ENCODE measurements at regions not wholly inside any gene's neighbourhood (a gene's known extent, or its start where the extent isn't known, plus 50 kb on each side); places are given as distances from the start of the nearest gene placed in this dataset.

- H3K79me2 ChIP-seq: no peaks in the 10 kb centered on the region
- TF ChIP-seq EZH2phosphoT487 (IDR thresholded peaks at IDR 0.05; ENCODE audit: low read depth, severe bottlenecking, unreplicated experiment) (no peak), EZH2 (IDR thresholded peaks at IDR 0.05; ENCODE audit: borderline replicate concordance) (no peak)
- TF ChIP-seq, protein P1, sequence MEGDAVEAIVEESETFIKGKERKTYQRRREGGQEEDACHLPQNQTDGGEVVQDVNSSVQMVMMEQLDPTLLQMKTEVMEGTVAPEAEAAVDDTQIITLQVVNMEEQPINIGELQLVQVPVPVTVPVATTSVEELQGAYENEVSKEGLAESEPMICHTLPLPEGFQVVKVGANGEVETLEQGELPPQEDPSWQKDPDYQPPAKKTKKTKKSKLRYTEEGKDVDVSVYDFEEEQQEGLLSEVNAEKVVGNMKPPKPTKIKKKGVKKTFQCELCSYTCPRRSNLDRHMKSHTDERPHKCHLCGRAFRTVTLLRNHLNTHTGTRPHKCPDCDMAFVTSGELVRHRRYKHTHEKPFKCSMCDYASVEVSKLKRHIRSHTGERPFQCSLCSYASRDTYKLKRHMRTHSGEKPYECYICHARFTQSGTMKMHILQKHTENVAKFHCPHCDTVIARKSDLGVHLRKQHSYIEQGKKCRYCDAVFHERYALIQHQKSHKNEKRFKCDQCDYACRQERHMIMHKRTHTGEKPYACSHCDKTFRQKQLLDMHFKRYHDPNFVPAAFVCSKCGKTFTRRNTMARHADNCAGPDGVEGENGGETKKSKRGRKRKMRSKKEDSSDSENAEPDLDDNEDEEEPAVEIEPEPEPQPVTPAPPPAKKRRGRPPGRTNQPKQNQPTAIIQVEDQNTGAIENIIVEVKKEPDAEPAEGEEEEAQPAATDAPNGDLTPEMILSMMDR (IDR thresholded peaks at IDR 0.05; ENCODE audit: poor library complexity): no peak
- H3K9me3 ChIP-seq (ENCODE audit: low read depth): no peaks in the 10 kb centered on the region
- H3K9me2 ChIP-seq (replicated peaks; ENCODE audit: insufficient read depth): no peaks in the 10 kb centered on the region
- WGBS (ENCODE audit: low lambda C conversion rate, missing lambda C conversion rate): 83% methylated on average over 3 of the region's 3 CpGs
- no peak overlapping the region for H3K27ac ChIP-seq
- H3K36me3 ChIP-seq (replicated peaks; ENCODE audit: insufficient read depth, low read depth): no peaks in the 10 kb centered on the region
- no peak overlapping the region for H3K4me3 ChIP-seq
- no peak overlapping the region for H3K4me2 ChIP-seq
- H2AFZ ChIP-seq: no peak overlapping the region
- no peaks in the 10 kb centered on the region for H3K27me3 ChIP-seq
- H4K20me1 ChIP-seq (ENCODE audit: insufficient read depth, poor library complexity, severe bottlenecking): no peaks in the 10 kb centered on the region
- no peaks in the 10 kb centered on the region for H3K4me1 ChIP-seq (ENCODE audit: insufficient read depth)
- DNase-seq (ENCODE audit: low spot score): no peak
Observed at GRCh38 chr16:49103298-49103697, 178.3 kb downstream of the CBLN1 start.

DNA sequence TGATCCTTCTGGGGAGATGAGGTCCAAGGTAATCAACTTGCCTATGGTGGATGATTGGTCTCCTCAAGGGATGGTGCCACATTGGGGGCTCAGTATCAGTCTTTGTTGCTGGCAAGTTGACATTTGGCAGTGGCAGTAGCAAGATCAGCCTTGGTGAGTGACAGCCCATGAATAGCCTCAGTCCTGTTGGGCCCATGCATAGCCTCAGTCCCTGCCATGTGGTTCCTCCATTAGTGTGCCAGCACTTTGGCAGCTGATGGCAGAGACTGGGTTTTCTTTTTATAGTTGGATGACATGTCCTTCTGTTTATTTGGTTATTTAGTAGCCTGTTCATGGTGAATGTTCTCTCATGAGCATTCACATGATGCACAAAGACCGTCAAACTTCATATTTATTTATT, 179.6 kb downstream of the CBLN1 start:
- H3K27ac ChIP-seq: no peak overlapping the region
- TF ChIP-seq EZH2phosphoT487 (IDR thresholded peaks at IDR 0.05; ENCODE audit: low read depth, severe bottlenecking, unreplicated experiment) (no peak), EZH2 (IDR thresholded peaks at IDR 0.05; ENCODE audit: borderline replicate concordance) (no peak)
- TF ChIP-seq, protein P1 (IDR thresholded peaks at IDR 0.05; ENCODE audit: poor library complexity): no peak
- no peaks in the 10 kb centered on the region for H3K36me3 ChIP-seq (replicated peaks; ENCODE audit: insufficient read depth, low read depth)
- 70% methylated on average over 1 of the region's 1 CpG for WGBS (ENCODE audit: low lambda C conversion rate, missing lambda C conversion rate)
- H3K27me3 ChIP-seq: no peaks in the 10 kb centered on the region
- H3K9me2 ChIP-seq (replicated peaks; ENCODE audit: insufficient read depth): no peaks in the 10 kb centered on the region
- no peak overlapping the region for H2AFZ ChIP-seq
- H4K20me1 ChIP-seq (ENCODE audit: insufficient read depth, poor library complexity, severe bottlenecking): no peaks in the 10 kb centered on the region
- no peak overlapping the region for H3K4me2 ChIP-seq
- H3K79me2 ChIP-seq: no peaks in the 10 kb centered on the region
- no peaks in the 10 kb centered on the region for H3K4me1 ChIP-seq (ENCODE audit: insufficient read depth)
- DNase-seq (ENCODE audit: low spot score): no peak
- no peaks in the 10 kb centered on the region for H3K9me3 ChIP-seq (ENCODE audit: low read depth)
- H3K4me3 ChIP-seq: no peak overlapping the region

DNA sequence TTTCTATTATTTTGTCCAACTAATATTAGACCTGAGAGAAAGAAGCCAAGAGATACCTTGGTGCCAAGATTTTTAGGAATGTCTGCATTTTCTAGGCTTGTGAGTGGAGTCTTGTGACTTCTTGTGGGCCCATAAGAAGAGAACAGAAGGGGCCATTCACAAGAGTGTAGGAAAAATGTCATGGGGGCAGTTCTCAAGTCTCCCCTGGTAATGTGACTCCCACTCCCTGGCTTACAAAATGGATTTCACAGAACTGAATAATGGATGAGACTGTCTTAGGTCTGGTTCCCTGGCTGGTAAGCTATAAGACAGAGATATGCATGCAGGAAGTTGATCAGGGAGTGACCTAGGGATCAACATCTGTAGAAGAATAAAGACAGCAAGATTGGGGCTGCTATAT, 181.3 kb downstream of the CBLN1 start:
- H3K36me3 ChIP-seq (replicated peaks; ENCODE audit: insufficient read depth, low read depth): no peaks in the 10 kb centered on the region
- no peak for DNase-seq (ENCODE audit: low spot score)
- TF ChIP-seq EZH2phosphoT487 (IDR thresholded peaks at IDR 0.05; ENCODE audit: low read depth, severe bottlenecking, unreplicated experiment) (no peak), EZH2 (IDR thresholded peaks at IDR 0.05; ENCODE audit: borderline replicate concordance) (no peak)
- TF ChIP-seq, protein P1 (IDR thresholded peaks at IDR 0.05; ENCODE audit: poor library complexity): no peak
- H3K4me2 ChIP-seq: no peak overlapping the region
- H2AFZ ChIP-seq: no peak overlapping the region
- no peaks in the 10 kb centered on the region for H3K9me3 ChIP-seq (ENCODE audit: low read depth)
- no peaks in the 10 kb centered on the region for H3K4me1 ChIP-seq (ENCODE audit: insufficient read depth)
- H3K9me2 ChIP-seq (replicated peaks; ENCODE audit: insufficient read depth): no peaks in the 10 kb centered on the region
- no peaks in the 10 kb centered on the region for H4K20me1 ChIP-seq (ENCODE audit: insufficient read depth, poor library complexity, severe bottlenecking)
- no peak overlapping the region for H3K4me3 ChIP-seq
- H3K27ac ChIP-seq: no peak overlapping the region
- H3K79me2 ChIP-seq: no peaks in the 10 kb centered on the region
- H3K27me3 ChIP-seq: no peaks in the 10 kb centered on the region

DNA sequence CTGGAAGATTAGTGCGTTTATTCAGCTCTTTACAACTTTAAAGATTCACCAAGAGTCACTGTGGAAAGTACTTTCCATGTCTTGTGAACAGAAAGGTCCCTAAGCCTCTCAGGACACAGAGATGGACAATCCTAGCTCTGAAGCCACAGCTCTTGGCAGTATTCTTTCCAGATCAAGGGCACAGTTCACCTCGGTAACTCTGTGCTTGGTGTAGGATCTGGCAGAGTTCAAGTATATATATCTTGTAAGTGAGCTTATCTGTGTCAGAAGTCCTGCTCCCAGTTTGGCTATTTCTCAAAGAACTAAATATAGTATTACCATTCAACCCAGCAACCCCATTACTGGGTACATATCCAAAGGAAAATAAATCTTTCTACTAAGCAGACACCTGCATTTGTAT, 183.7 kb downstream of the CBLN1 start:
- H3K4me2 ChIP-seq: no peak overlapping the region
- no peak overlapping the region for H2AFZ ChIP-seq
- H3K9me2 ChIP-seq (replicated peaks; ENCODE audit: insufficient read depth): no peaks in the 10 kb centered on the region
- WGBS (ENCODE audit: low lambda C conversion rate, missing lambda C conversion rate): 78% methylated on average over 2 of the region's 2 CpGs
- no peak overlapping the region for H3K27ac ChIP-seq
- H3K4me1 ChIP-seq (ENCODE audit: insufficient read depth): no peaks in the 10 kb centered on the region
- no peak for TF ChIP-seq EZH2phosphoT487 (IDR thresholded peaks at IDR 0.05; ENCODE audit: low read depth, severe bottlenecking, unreplicated experiment)
- no peak for TF ChIP-seq EZH2 (IDR thresholded peaks at IDR 0.05; ENCODE audit: borderline replicate concordance)
- TF ChIP-seq, protein P1 (IDR thresholded peaks at IDR 0.05; ENCODE audit: poor library complexity): no peak
- H4K20me1 ChIP-seq (ENCODE audit: insufficient read depth, poor library complexity, severe bottlenecking): no peaks in the 10 kb centered on the region
- H3K27me3 ChIP-seq: peaks cover 5% of the 10 kb centered on the region
- DNase-seq (ENCODE audit: low spot score): no peak
- H3K4me3 ChIP-seq: no peak overlapping the region
- H3K79me2 ChIP-seq: no peaks in the 10 kb centered on the region
- no peaks in the 10 kb centered on the region for H3K9me3 ChIP-seq (ENCODE audit: low read depth)
- no peaks in the 10 kb centered on the region for H3K36me3 ChIP-seq (replicated peaks; ENCODE audit: insufficient read depth, low read depth)

All from hepatocyte (in vitro differentiated cells).